GM12878 (cell line): ENCODE measurements at regions not wholly inside any gene's neighbourhood (a gene's known extent, or its start where the extent isn't known, plus 50 kb on each side); places are given as distances from the start of the nearest gene placed in this dataset.

ENCODE experiments used
- NR2C2 ChIP-seq: IDR thresholded peaks from 2 replicates; pipeline ENCODE4 v1.6.1; 2011; ENCODE audit warnings: borderline replicate concordance, low read depth; ENCODE audit not compliant: control insufficient read depth, insufficient read length
- POLR2AphosphoS5 ChIP-seq: IDR thresholded peaks from 2 replicates; pipeline ENCODE4 v1.6.1; 2011; ENCODE audit warnings: mild to moderate bottlenecking, low read length, inconsistent platforms
- SRF ChIP-seq, 2 experiments: IDR thresholded peaks; 2 replicates each; pipeline ENCODE4 v1.6.1; 2011; ENCODE audit warnings: low read depth in 2 of 2, low read length in 2 of 2, mild to moderate bottlenecking in 1 of 2, moderate library complexity in 1 of 2
- TF ChIP-seq, protein P1 (sequence below): IDR thresholded peaks from 2 replicates; pipeline ENCODE4 v1.6.1; 2012; ENCODE audit warnings: low read length, inconsistent platforms
- TF ChIP-seq, protein P2 (sequence below), 3 experiments: IDR thresholded peaks in 2 of 3; conservative IDR thresholded peaks in 1 of 3; 2 replicates each; pipeline ENCODE4 v1.5.1; 2011; ENCODE audit warnings: low read depth in 3 of 3, low read length in 3 of 3, mild to moderate bottlenecking in 3 of 3, control low read depth in 2 of 3, moderate library complexity in 2 of 3, inconsistent platforms in 1 of 3, mixed read lengths in 1 of 3; ENCODE audit not compliant: control insufficient read depth in 2 of 3, insufficient read depth in 1 of 3; ENCODE audit errors: extremely low read depth in 1 of 3

DNA sequence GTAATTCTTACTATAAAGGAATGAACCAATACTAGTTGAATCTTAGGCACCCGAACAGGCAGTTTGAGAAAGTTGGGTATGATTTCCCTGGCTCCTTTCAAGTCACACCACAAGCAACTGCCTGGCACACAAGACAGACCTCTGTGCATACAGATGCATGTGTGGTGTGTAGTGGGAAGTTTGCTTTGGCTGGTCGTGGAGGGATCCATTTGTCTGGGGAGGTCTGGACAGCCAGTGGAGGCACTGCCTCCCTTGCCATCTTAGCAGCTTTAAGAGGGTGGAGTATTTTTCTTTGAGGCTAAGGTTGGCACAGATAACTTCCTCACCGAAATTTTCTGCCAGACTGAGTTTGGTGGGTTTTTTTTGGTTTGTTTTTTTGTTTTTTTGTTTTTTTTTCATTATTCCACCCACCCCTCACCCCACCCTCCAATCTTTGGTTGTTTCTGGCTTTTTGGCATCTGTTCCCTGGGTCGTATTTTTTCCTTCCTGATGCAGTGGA is 97.1 kb downstream of the TMEM212 start:
- no peak for TF ChIP-seq SRF (IDR thresholded peaks at IDR 0.05; ENCODE audit: low read depth in 2 of 2, low read length in 2 of 2)
- TF ChIP-seq, protein P1, sequence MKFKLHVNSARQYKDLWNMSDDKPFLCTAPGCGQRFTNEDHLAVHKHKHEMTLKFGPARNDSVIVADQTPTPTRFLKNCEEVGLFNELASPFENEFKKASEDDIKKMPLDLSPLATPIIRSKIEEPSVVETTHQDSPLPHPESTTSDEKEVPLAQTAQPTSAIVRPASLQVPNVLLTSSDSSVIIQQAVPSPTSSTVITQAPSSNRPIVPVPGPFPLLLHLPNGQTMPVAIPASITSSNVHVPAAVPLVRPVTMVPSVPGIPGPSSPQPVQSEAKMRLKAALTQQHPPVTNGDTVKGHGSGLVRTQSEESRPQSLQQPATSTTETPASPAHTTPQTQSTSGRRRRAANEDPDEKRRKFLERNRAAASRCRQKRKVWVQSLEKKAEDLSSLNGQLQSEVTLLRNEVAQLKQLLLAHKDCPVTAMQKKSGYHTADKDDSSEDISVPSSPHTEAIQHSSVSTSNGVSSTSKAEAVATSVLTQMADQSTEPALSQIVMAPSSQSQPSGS = no peak
- no peak for TF ChIP-seq POLR2AphosphoS5
- no peak for TF ChIP-seq NR2C2
- TF ChIP-seq, protein P2, sequence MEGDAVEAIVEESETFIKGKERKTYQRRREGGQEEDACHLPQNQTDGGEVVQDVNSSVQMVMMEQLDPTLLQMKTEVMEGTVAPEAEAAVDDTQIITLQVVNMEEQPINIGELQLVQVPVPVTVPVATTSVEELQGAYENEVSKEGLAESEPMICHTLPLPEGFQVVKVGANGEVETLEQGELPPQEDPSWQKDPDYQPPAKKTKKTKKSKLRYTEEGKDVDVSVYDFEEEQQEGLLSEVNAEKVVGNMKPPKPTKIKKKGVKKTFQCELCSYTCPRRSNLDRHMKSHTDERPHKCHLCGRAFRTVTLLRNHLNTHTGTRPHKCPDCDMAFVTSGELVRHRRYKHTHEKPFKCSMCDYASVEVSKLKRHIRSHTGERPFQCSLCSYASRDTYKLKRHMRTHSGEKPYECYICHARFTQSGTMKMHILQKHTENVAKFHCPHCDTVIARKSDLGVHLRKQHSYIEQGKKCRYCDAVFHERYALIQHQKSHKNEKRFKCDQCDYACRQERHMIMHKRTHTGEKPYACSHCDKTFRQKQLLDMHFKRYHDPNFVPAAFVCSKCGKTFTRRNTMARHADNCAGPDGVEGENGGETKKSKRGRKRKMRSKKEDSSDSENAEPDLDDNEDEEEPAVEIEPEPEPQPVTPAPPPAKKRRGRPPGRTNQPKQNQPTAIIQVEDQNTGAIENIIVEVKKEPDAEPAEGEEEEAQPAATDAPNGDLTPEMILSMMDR (IDR thresholded peaks at IDR 0.05 in 2 of 3, conservative IDR thresholded peaks at IDR 0.05 in 1 of 3; ENCODE audit: control insufficient read depth in 2 of 3, extremely low read depth in 1 of 3, insufficient read depth in 1 of 3, low read depth in 3 of 3, low read length in 3 of 3) = no peak
